ENCODE measurements at regions not wholly inside any gene's neighbourhood (a gene's known extent, or its start where the extent isn't known, plus 50 kb on each side); places are given as distances from the start of the nearest gene placed in this dataset.

GRCh38 chr5:1942158-1942557 lies 59.4 kb upstream of the IRX4 start:
- DNase-seq: no peak

- no peak for DNase-seq
These were observed 56.5 kb upstream of the IRX4 start for GRCh38 chr5:1939256-1939655.

- DNase-seq: no peak
These were observed 55.7 kb upstream of the IRX4 start for GRCh38 chr5:1938310-1939000.

GRCh38 chr5:1937590-1937989 lies 54.9 kb upstream of the IRX4 start:
- DNase-seq: peak; percentile 41 to 68

GRCh38 chr5:1936901-1937300 lies 54.2 kb upstream of the IRX4 start:
- DNase-seq: no peak

- DNase-seq: no peak
These were observed 53.7 kb upstream of the IRX4 start for GRCh38 chr5:1936413-1936812.

GRCh38 chr5:1934801-1935429 lies 52.2 kb upstream of the IRX4 start:
- no peak for DNase-seq

GRCh38 chr5:1934056-1934394 lies 51.3 kb upstream of the IRX4 start:
- DNase-seq: no peak

- DNase-seq: no peak
These were observed 50.8 kb upstream of the IRX4 start for GRCh38 chr5:1933364-1934055.

Data from SHP77 (cell line).